Mesenchymal stem cell (in vitro differentiated cells and primary cell): ENCODE measurements at regions not wholly inside any gene's neighbourhood (a gene's known extent, or its start where the extent isn't known, plus 50 kb on each side); places are given as distances from the start of the nearest gene placed in this dataset.

Experiments used
- DNase-seq: peaks from one replicate; pipeline ENCODE4 v3.0.0-alpha.2; 2013
- H2AFZ ChIP-seq: one replicate; pipeline ENCODE4 v1.6.1; 2013; ENCODE audit warnings: low read depth, mild to moderate bottlenecking, control low read depth, inconsistent platforms, low read length, moderate library complexity
- H2AK5ac ChIP-seq: 2 replicates; pipeline ENCODE4 v1.6.1; 2013; ENCODE audit warnings: low read length, moderate library complexity, mild to moderate bottlenecking, inconsistent platforms; ENCODE audit not compliant: severe bottlenecking
- H2BK120ac ChIP-seq: one replicate; pipeline ENCODE4 v1.6.1; 2013; ENCODE audit warnings: low read depth, mild to moderate bottlenecking, inconsistent platforms, low read length, moderate library complexity
- H2BK12ac ChIP-seq, 2 experiments: one replicate each; pipeline ENCODE4 v1.6.1; 2013; ENCODE audit warnings: inconsistent platforms in 2 of 2, low read length in 2 of 2, mild to moderate bottlenecking in 2 of 2, moderate library complexity in 2 of 2, control low read depth in 1 of 2
- H2BK15ac ChIP-seq: one replicate; pipeline ENCODE4 v1.6.1; 2013; ENCODE audit warnings: mild to moderate bottlenecking, low read depth, inconsistent platforms; ENCODE audit not compliant: poor library complexity, severe bottlenecking
- H2BK5ac ChIP-seq: 2 replicates; pipeline ENCODE4 v1.6.1; 2013; ENCODE audit warnings: low read depth, mild to moderate bottlenecking, low read length, control low read depth, inconsistent platforms; ENCODE audit not compliant: poor library complexity, severe bottlenecking
- H3K14ac ChIP-seq, 2 experiments: one replicate each; pipeline ENCODE4 v1.6.1; 2013; ENCODE audit warnings: inconsistent platforms in 2 of 2, low read length in 2 of 2, control low read depth in 1 of 2, mild to moderate bottlenecking in 1 of 2, moderate library complexity in 1 of 2
- H3K18ac ChIP-seq, 2 experiments: one replicate each; pipeline ENCODE4 v1.6.1; 2013; ENCODE audit warnings: inconsistent platforms in 2 of 2, low read length in 2 of 2, control low read depth in 1 of 2, low read depth in 1 of 2, mild to moderate bottlenecking in 1 of 2
- H3K23ac ChIP-seq, 2 experiments: one replicate each; pipeline ENCODE4 v1.6.1; 2013; ENCODE audit warnings: inconsistent platforms in 2 of 2, low read length in 2 of 2, mild to moderate bottlenecking in 2 of 2, moderate library complexity in 2 of 2, control low read depth in 1 of 2
- H3K27ac ChIP-seq: 2 replicates; pipeline ENCODE4 v1.5.1; 2013; ENCODE audit warnings: mild to moderate bottlenecking, moderate library complexity, low read length, control low read depth, inconsistent platforms; ENCODE audit not compliant: poor library complexity, severe bottlenecking
- H3K27me3 ChIP-seq, 2 experiments: 2 replicates each; pipeline versions ENCODE4 v1.6.1 to v1.7.0; 2013; ENCODE audit warnings: low read length in 2 of 2, mild to moderate bottlenecking in 2 of 2, moderate library complexity in 2 of 2, control low read depth in 1 of 2, inconsistent platforms in 1 of 2; ENCODE audit not compliant: control insufficient read depth in 1 of 2, insufficient read depth in 1 of 2
- H3K36me3 ChIP-seq, 2 experiments: 2 replicates each; pipeline versions ENCODE4 v1.6.1 to v1.7.0; 2013; ENCODE audit warnings: low read length in 2 of 2, control low read depth in 1 of 2, inconsistent platforms in 1 of 2, low read depth in 1 of 2, mild to moderate bottlenecking in 1 of 2; ENCODE audit not compliant: insufficient read depth in 2 of 2, control insufficient read depth in 1 of 2
- H3K4ac ChIP-seq, 2 experiments: one replicate each; pipeline ENCODE4 v1.6.1; 2013; ENCODE audit warnings: inconsistent platforms in 2 of 2, low read length in 2 of 2, mild to moderate bottlenecking in 2 of 2, moderate library complexity in 2 of 2, control low read depth in 1 of 2, low read depth in 1 of 2
- H3K4me1 ChIP-seq: 2 replicates; pipeline ENCODE4 v1.6.1; 2013; ENCODE audit warnings: low read depth, low read length, control low read depth; ENCODE audit not compliant: control insufficient read depth, insufficient read depth
- H3K4me2 ChIP-seq: 2 replicates; pipeline ENCODE4 v1.6.1; 2013; ENCODE audit warnings: low read length, mild to moderate bottlenecking, inconsistent platforms; ENCODE audit not compliant: poor library complexity, severe bottlenecking
- H3K4me3 ChIP-seq, 2 experiments: 2 replicates each; pipeline versions ENCODE4 v1.5.1 to v1.7.0; 2013; ENCODE audit warnings: low read length in 2 of 2, mild to moderate bottlenecking in 2 of 2, control low read depth in 1 of 2, low read depth in 1 of 2; ENCODE audit not compliant: insufficient read depth in 1 of 2
- H3K79me1 ChIP-seq: replicated peaks from 2 replicates; pipeline ENCODE4 v1.6.1; 2013; ENCODE audit warnings: mild to moderate bottlenecking, control low read depth, low read length, inconsistent platforms; ENCODE audit not compliant: poor library complexity, severe bottlenecking
- H3K9ac ChIP-seq: 2 replicates; pipeline ENCODE4 v1.7.0; 2013; ENCODE audit warnings: mild to moderate bottlenecking, low read length, moderate library complexity
- H3K9me3 ChIP-seq: 2 replicates; pipeline ENCODE4 v1.7.0; 2013; ENCODE audit warnings: mild to moderate bottlenecking, low read length; ENCODE audit not compliant: control insufficient read depth
- H4K8ac ChIP-seq: one replicate; pipeline ENCODE4 v1.6.1; 2013; ENCODE audit warnings: inconsistent platforms, mild to moderate bottlenecking, low read length, moderate library complexity
- H4K91ac ChIP-seq: one replicate; pipeline ENCODE4 v1.6.1; 2013; ENCODE audit warnings: mild to moderate bottlenecking, low read length, inconsistent platforms
- WGBS: methylation state at CpG from one replicate; pipeline ENCODE4 v1.1.7; 2013; ENCODE audit warnings: mixed read lengths; 5-methylcytosine and 5-hydroxymethylcytosine counted together

DNA sequence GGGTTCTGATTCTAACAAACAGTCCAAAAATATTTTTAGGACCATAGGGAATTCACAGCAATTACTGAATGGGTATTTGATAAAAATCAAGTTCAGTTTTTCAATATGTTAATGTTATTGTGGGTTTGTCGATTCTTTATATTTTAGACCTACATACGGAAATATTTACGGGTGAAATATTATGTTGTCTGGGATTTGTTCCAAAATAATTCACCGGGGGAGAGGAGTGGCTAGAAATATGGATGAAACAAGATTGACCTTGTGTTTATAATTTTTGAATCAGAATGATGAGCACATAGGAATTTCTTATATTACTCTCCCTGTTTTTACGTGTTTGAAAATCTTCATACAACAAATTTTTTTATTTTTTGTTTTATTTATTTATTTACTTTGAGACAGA is 56.7 kb upstream of the USP1 start:
- Histone ChIP-seq H3K14ac (no peak overlapping the region), H2BK12ac (no peak overlapping the region), H2BK15ac (no peak overlapping the region), H3K9me3 (peaks cover 7% of the 10 kb centered on the region), H2AFZ (no peak overlapping the region), H4K91ac (no peak overlapping the region), H3K23ac (no peak overlapping the region), H3K4me1 (peaks cover 4% of the 10 kb centered on the region), H2BK120ac (no peak overlapping the region), H3K27me3 (no peaks in the 10 kb centered on the region), H3K27ac (no peak overlapping the region), H3K18ac (no peak overlapping the region), H2AK5ac (no peak overlapping the region), H2BK5ac (no peak overlapping the region), H3K4me3 (no peak overlapping the region), H3K79me1 (no peaks in the 10 kb centered on the region), H3K36me3 (no peaks in the 10 kb centered on the region), H3K4ac (no peak overlapping the region), H4K8ac (no peak overlapping the region), H3K9ac (no peak overlapping the region), H3K4me2 (no peak overlapping the region)
- WGBS = 96% methylated on average over 4 of the region's 5 CpGs
- DNase-seq = no peak

DNA sequence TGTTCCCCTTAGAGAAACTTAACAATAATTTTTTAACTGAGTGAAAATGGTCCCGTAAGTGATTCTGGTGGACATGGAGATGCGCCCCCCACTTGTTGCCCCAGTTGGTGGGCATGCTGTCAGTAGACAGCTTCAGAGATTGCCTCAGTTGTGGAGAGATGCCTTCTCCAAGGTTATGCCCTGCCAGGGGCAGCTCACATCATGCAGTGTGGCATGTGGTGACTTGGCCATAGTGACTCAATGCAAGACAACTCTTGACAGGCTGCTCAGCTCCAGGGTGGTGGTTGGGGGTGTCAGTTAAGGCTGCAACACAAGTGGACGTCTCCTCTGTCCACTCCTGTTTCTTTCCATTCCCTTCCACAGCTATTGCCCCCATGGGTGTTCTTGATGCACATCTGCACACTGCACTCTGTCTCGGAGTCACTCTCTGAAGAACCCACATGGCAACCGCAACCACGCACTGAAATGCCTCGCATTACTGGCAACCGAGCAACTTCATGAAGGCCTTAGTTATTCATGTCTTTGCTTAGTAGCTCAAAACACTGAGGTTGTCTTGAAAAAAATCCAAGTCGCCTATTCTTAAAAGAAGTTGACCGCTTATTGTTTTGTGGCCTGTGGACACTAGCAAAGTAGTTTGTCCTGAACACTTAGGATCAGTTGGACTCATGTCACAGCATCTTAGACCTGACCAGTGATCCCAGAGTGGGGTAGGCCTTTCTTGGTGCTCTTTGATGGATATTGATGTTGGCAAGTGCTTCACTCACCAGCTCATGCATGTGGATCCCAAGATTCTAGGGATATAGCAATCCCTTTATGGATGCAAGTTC is 54.8 kb upstream of the USP1 start:
- no peak for DNase-seq
- Histone ChIP-seq H3K9me3 (peaks cover 7% of the 10 kb centered on the region), H3K27ac (no peak overlapping the region), H3K27me3 (no peaks in the 10 kb centered on the region), H2AK5ac (no peak overlapping the region), H3K79me1 (no peaks in the 10 kb centered on the region), H2AFZ (no peak overlapping the region), H3K4me2 (no peak overlapping the region), H2BK120ac (no peak overlapping the region), H2BK15ac (no peak overlapping the region), H2BK12ac (no peak overlapping the region), H4K91ac (no peak overlapping the region), H3K4me3 (no peak overlapping the region), H3K14ac (no peak overlapping the region), H2BK5ac (no peak overlapping the region), H3K4ac (no peak overlapping the region), H4K8ac (no peak overlapping the region), H3K23ac (no peak overlapping the region), H3K4me1 (peaks cover 6% of the 10 kb centered on the region), H3K36me3 (no peaks in the 10 kb centered on the region), H3K9ac (no peak overlapping the region), H3K18ac (no peak overlapping the region)
- WGBS = 87% methylated on average over 10 of the region's 10 CpGs

DNA sequence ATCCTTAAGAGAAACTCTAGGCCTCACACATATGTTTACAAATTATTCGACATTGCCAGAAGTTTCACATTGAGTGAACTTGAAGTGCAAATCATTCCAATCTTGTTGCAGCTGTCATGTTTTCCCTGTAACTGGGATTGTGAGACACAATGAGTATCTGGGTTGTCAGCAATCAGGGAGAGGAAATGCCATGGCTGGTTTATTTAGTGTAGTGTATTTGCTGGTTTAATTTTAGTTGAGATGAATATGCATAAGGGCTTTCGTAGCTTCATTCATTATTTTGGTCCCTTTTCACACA is 54.2 kb upstream of the USP1 start:
- no peak overlapping the region for H2BK120ac ChIP-seq
- no peak overlapping the region for H2AK5ac ChIP-seq
- H3K4me3 ChIP-seq = no peak overlapping the region
- no peak overlapping the region for H2AFZ ChIP-seq
- H3K36me3 ChIP-seq = no peaks in the 10 kb centered on the region
- no peak overlapping the region for H3K23ac ChIP-seq
- H2BK15ac ChIP-seq = no peak overlapping the region
- H3K18ac ChIP-seq = no peak overlapping the region
- H3K79me1 ChIP-seq = no peaks in the 10 kb centered on the region
- H3K4me1 ChIP-seq = peaks cover 6% of the 10 kb centered on the region
- H3K4ac ChIP-seq = no peak overlapping the region
- H2BK5ac ChIP-seq = no peak overlapping the region
- H4K91ac ChIP-seq = no peak overlapping the region
- H3K4me2 ChIP-seq = no peak overlapping the region
- no peak overlapping the region for H2BK12ac ChIP-seq
- no peak overlapping the region for H4K8ac ChIP-seq
- H3K14ac ChIP-seq = no peak overlapping the region
- no peak overlapping the region for H3K27ac ChIP-seq
- no peak for DNase-seq
- no peaks in the 10 kb centered on the region for H3K27me3 ChIP-seq
- peaks cover 4% of the 10 kb centered on the region for H3K9me3 ChIP-seq
- WGBS = 86% methylated on average over 1 of the region's 2 CpGs
- H3K9ac ChIP-seq = no peak overlapping the region

DNA sequence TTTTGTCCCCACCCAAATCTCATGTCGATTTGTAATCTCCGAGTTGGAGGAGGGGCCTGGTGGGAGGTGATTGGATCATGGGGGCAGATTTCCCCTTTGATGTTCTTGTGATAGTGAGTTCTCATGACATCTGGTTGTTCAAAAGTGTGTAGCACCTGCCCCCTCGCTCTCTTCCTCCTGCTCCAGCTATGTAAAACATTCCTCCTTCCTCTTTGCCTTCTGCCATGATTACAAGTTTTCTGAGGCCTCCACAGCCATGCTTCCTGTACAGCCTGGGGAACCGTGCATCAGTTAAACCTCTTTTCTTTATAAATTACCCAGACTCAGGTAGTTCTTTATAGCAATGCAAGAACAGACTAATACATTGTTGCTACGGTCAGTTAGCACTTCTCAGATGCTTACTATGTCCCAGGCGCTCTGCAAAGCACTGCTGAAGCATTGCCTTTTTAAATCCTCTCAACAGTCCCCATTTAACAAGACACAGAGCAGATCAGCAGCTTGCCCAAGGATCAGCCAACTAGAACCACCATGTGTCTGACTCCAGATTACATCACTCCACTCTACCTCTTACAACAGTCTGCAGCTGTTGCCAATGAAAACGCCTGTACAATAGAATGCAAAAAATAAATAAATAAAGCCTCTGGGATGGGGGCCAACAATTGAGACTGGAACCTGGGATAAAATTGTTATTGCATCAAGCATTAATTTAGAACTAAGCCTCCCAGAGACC is 52.4 kb upstream of the USP1 start:
- no peaks in the 10 kb centered on the region for H3K79me1 ChIP-seq
- 80% methylated on average over 6 of the region's 7 CpGs for WGBS
- H3K4me2 ChIP-seq = no peak overlapping the region
- no peak overlapping the region for H4K8ac ChIP-seq
- peaks cover 6% of the 10 kb centered on the region for H3K4me1 ChIP-seq
- no peak overlapping the region for H3K4ac ChIP-seq
- no peak overlapping the region for H2BK5ac ChIP-seq
- no peaks in the 10 kb centered on the region for H3K9me3 ChIP-seq
- peaks cover under 1 to 3% of the 10 kb centered on the region in 2 experiments for H3K27me3 ChIP-seq
- DNase-seq = peak; percentile 6
- no peak overlapping the region for H2BK12ac ChIP-seq
- no peak overlapping the region for H3K4me3 ChIP-seq
- H3K14ac ChIP-seq = no peak overlapping the region
- H2AFZ ChIP-seq = no peak overlapping the region
- no peak overlapping the region for H4K91ac ChIP-seq
- H3K23ac ChIP-seq = no peak overlapping the region
- H2AK5ac ChIP-seq = no peak overlapping the region
- H3K18ac ChIP-seq = no peak overlapping the region
- H3K27ac ChIP-seq = peak overlapping the region; percentile 20
- no peaks in the 10 kb centered on the region for H3K36me3 ChIP-seq
- H3K9ac ChIP-seq = peak overlapping the region; percentile 40
- H2BK120ac ChIP-seq = no peak overlapping the region
- H2BK15ac ChIP-seq = no peak overlapping the region
